ENCODE measurements at regions not wholly inside any gene's neighbourhood (a gene's known extent, or its start where the extent isn't known, plus 50 kb on each side); places are given as distances from the start of the nearest gene placed in this dataset.

GRCh38 chr9:106102821-106103220, 408.5 kb downstream of the TMEM38B start:
- TF ChIP-seq POLR2A (IDR thresholded peaks at IDR 0.05) = no peak
- TF ChIP-seq CTCF (IDR thresholded peaks at IDR 0.05) = no peak

All from heart left ventricle (tissue), 13 donors.